ENCODE measurements at regions not wholly inside any gene's neighbourhood (a gene's known extent, or its start where the extent isn't known, plus 50 kb on each side); places are given as distances from the start of the nearest gene placed in this dataset.

DNA sequence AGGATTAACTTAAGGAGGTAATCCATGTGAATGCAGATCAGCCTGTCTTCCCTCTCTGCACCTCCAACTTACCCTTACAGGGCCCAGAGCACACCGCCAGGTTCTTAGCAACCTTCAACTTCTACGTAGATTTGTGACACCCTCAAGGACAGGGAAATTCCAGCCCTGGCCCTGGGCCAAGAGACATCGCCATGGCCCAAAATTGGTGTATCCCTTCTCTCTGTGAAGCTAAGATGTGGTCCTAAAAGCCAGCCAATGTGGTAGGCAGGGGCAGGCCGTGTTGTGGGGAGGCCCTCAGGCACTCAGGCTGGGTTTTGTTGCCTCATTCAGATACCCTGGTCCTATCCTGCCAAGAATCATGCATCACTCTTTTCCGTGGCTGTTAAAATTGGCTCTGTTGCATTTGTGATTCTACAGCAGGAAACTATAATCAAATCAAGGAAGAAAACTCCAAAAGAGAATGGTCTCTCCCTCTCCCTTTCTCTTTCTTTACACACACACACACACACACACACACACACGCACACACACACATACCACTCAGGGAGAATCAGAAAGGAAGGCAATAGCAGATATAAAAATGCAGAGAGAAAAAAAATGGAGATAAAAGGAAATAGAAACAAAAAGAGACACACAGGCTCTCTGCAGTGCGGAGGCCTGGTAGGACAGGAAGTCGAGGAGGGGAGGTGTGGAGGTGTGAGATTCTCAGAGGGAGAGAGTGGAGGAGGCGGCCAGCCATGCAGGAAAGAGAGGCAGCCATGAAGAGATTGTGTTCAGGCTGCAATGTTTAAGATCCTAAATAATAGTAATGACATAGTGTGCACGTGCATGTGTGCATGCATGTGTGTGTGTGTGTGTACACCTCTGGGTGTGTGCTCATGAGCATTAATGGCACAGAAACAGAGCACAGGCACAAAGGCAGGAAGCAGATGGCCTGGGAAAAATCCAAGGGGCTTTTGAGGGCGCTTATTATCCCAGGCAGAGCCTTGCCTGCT is 201.8 kb upstream of the LRFN2 start:
- peak; percentile 47 for DNase-seq

DNA sequence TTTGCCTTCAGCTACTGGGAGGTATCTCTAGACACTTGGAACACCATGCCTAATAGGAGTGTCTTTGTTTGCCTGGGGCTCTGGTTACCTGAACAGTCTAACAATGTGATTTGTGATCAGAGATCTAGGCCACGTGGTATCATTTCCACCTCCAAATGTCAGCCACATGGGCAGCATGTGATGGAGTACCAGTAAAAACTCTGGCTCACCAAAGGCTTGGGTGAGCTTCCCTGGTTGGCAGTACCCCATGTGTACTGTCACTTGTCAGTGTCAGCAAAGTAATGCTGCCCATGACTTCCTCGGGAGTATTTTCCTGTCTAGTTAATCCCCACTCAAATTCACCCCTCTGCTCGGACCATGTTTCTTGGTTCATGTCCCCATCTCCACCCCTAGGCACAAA is 195.2 kb upstream of the LRFN2 start:
- no peak for DNase-seq

DNA sequence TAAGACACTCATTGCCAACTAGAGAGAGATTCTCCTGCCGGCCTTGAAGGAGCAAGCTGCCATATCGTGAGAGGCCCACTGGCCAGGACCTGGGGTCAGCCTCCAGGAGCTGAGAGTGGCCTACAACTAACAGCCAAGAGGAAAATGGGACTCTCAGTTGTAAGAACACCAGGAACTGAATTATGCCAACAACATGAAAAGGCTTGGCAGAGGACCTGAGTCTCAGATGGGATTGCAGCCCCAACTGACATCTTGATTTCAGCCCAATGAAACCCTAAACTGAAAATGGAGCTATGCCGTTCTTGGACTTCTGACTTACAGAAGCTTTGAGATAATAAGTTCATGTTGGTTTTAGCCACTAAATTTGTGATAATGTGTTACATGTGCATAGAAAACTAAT is 193.5 kb upstream of the LRFN2 start:
- no peak for DNase-seq

DNA sequence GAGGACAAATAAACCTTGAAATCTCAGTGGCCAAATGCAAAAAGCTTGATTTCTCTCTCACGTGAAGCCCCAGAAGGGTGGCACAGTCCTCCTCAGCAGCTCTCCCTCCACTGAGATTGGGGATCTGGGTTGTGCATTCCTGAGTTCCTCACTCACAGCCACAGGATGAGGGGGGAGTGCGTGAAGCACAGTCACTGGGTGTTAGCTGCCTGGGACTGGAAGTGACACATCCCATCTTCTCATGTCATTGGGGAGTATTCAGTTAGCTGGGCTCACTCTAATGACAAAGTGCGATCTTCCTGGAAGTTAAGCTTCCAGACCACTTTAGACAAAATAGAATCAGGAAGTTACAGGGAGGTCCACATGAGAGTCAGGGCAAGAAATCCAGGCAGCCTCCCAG is 192.2 kb upstream of the LRFN2 start:
- peak; percentile 72 for DNase-seq

DNA sequence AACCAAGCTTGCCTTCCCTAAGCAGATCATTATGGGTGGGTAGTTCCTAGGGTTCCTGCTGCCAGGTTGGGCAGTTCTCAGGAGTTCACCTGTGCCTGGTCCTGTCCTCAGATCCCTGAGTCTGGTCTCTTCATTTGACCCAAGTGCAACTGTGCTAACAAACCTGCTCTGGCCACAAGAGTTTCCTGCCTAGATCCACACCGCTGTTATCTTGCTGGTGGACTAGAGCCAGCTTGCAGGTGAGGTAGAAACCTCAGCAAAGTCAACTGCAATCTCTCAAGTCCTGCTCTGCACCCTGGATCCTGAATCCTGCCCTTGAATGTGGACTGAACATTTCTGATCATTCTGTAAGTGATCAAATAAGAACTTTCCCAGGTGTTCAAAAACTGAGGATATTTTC is 191.8 kb upstream of the LRFN2 start:
- no peak for DNase-seq

DNA sequence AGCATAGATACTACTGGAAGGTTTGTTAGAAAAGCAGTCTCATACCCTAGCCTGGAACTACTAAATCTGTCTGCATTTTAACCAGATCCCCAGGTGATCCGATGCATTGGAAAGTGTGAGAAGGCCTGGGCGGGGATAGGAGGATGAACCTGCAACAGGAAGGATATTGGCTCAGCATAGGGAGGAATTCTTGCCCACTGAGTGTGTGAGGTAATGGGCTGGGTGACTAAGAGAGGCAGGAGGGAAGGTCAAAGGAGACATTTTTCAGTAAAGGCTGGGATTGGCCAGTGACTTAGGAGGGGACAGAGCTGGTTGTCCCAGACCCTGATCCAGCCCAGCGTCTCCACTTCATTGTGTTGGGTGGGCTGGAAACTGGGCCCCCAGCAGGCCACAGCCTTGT is 191.0 kb upstream of the LRFN2 start:
- no peak for DNase-seq

DNA sequence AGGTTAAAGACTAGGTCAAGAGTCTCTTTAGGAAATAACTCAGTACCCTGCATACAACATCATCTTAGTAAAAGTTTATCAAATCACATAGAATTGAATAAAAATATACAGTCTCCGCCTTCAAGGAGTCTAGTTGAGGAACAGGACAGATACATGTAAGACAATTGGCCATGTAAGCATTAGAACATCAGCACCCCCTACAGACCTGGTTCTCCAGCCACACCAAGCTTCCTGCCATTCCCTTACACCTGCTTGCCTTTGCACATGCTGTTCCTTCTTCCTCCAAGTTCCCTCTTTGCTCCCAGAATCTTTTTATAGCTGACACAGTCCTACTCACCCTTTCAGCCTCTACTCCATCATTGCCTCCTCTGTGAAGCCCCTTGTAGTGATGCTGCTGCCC is 187.8 kb upstream of the LRFN2 start:
- DNase-seq = no peak

DNA sequence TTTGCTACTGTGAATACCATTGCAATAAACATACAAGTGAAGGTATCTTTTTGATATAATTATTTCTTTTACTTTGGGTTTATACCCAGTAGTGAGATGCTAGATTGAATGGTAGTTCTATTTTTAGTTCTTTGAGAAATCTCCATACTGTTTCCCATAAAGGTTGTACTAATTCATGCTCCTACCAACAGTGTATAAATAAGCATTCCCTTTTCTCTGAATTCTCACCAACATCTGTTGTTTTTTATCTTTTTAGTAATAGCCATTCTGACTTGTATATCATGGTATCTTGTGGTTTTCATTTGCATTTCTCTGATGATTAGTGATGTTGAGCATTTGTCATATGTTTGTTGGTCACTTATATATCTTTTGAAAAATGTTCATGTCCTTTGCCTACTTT is 183.6 kb upstream of the LRFN2 start:
- no peak for DNase-seq

DNA sequence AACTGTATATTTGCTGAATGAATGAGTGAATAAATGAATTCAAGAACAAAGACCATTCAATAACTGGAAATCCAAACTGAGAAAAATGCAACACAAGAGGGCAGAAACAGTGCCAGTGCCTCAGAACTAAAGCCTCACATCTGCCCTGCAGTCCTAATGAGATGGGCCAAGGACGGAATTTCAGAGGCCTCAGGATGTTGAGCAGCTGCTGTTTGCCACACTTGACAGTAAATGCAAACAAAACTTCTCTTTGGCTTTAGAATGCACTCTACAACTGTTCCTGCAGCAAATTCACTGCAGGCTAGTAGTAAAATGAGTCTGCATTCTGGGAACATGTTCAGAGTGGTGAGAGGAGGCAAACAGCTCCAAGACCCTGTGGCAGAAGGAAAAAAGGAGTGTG is 177.6 kb upstream of the LRFN2 start:
- no peak for DNase-seq

DNA sequence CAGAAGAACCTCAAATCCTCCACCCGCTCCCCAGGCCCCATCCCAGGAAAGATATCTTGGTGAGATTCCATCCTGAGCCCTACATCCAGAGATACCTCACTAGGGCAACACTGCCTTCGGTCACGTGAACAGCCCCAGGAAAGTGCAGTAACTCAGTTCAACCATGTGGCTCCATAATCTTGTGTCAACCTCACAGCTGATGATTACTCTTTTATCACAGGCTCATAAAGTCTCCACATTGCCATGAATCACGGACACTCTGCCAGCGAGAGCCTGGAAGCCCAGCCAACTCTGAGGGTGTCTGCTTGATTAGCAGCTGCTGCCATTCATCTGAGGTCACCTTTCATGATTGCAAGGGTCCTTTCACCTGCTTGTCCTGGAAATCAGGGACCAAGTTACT is 175.8 kb upstream of the LRFN2 start:
- no peak for DNase-seq

DNA sequence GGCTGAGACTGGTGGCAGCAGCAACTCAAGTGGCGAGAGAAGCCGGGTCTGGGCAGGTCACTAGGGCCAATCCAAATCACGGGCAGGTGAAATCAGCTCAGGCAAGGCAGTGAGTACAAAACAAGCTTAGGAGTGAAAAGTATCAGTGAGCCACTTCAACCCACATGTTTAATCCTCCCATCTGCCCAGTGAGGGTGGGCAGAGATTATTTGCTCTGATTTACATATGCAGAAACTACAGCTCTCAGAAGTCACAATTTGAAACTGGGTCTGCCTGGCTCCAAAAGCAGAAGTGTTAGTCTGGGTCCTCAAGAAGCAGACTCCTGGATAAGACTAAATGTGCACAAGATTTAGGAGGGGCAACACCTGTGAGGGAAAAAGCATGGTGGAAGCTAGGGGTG is 173.7 kb upstream of the LRFN2 start:
- no peak for DNase-seq

DNA sequence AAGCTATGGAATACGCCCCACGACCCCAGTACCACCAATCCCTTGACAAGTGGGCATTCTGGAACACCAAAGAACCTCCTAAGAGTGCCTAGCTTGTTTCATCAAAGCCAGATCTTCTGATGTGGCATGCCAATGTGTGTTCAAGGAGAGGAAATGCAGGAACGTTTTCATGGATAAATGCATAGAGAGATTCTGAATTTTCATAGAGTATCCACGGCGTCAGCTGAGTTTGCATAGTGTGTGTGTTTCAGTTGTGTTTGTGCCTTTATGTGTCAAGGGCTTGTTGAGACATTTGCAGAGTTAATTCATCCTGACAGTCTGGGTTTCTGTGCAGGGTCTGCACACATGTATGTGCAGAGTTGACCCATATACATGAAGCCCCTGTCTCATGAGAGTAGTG is 172.7 kb upstream of the LRFN2 start:
- DNase-seq = no peak

DNA sequence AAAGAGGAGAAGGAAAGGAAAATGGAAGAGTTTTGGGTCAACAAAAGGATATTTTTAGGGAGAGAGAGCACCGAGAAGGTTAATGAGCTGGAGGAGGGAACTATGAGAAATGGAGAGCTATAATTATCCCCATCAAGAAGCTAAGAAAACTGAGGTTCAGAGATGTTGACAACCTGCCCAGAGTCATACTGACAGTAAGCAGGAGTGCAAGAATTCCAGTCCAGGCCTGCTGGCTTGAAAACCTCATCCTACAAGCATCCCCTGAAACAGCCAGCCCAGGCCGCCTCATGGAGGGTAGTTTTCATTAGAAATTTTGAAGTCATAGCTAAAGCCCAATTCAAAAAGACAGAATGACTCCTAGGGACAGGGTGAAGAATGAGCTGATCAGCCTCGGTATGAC is 172.1 kb upstream of the LRFN2 start:
- no peak for DNase-seq

DNA sequence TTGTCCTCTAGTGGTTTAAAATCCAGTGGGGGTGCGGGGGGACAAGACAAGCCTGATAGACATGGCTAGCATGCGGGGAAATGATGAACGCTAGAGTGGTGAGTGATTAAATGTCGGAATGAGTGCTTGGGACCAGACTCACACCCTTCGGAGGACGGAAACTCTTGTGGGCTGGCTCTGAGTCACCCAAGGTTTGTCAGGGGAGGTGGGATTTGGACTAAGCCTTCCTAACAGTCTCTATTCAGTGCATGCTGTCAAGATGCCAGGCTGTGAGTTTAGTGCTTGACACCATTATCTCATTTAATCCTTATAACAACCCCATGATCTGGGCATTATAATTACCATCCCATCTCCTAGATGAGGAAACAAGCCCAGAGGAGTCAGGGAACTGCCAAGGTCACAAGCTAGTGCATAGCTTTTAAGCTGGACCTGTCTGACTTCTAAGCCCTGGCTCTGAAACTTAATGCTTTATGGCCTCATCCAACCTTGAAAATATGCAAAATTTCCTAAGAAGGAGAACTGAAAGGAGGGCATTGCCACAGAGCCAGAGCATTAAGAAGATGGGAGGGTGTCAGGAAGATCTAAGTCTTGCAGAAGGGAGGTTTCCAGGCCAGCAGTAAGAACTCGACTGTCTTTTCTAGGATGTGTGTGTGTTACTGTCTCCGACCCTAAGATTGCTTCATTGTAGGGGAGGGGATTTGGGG is 168.7 kb upstream of the LRFN2 start:
- peak; percentile 83 for DNase-seq

DNA sequence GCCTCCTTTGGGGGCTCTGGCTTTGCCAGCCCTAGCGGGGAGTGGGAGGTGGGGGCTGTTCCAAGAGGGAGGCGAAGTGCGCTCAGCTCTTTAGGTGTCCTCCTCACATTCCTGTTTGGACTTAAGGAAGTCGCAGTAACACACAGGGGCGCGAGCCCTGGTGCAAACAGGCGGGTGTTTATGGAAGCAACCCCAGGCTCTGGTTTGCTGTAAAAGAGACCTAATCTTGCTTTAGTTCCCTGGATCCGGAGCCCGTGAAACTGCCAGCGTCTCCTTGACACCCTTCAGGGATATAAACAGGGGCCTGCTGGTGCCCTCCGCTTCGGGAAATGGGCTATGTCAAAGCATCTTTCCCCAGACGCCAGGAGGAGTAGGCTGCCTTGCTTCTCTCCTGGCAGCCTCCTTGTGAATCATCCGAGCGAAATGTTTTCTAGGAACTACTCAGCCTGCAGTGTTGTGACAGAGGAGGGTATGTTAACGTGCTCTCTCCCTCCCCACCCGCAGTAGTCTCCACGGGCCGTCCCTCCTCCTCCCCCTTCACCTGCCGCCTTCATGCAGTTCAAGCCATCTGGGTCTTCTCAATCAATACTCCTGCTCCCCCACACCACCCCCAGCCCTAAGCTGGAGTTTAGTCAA is 168.0 kb upstream of the LRFN2 start:
- DNase-seq = peak; percentile 81

DNA sequence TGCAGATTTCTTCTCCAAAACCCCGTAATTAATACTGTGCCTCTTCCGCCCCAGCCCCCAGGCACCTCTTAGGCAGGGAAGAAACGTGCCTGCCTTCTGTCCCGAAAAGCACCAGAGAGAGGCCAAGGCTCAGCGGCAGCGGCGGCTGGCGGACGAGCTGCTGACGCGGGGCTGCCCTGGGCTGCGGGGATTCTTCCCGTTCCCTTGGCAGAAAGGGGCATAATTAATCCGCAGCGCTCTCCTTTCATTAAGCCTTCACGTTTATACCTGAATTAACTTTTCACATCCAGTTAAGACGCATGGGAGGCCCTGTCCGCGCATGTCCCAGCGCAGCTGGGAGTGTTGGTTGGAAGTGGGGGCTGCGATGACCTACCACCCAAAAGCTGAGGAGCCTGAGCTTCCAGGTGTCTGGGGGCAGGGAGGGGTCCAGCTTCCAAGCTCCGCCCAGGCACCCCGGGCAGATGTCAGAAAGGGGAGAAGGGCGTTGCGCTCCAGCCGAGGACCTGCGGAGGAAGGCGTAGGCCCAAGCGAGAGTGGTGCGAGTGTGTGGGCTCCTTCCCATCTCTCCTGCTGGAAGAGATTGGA is 167.4 kb upstream of the LRFN2 start:
- DNase-seq = no peak

DNA sequence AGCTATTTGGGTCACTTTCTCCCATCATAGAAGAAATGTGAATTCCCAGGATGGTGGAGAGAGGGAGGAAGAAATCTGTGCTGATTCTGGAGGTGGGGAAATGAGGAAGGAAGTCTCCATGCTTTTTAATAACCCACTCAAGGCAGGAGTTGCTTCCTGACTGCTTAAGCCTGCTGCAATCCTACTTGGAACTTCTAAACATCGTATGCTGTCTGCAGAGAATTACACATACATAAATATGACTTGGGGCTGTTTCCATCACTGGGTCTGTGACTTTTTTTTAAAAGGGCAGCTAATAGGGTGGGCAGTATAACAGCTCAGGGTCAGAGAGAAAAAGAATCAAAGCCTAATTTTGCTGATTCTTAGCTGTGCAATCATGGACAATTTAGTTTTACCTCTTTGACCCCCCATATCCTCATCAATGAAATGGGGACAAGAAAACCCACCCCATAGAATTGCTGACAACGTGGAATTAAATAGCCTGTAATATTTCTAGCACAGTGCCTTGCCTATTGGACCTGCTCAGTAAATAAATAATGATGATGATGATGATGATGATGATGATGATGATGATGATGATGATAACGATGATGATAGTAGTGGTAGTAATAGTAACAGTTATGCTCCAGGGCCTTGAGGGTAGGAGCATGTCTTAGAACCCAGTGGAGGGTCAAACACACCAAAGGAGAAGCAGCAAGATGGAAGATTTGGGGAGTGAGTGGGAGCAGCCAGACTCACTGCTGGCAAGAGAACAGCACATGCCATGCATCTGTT is 166.7 kb upstream of the LRFN2 start:
- DNase-seq = no peak

DNA sequence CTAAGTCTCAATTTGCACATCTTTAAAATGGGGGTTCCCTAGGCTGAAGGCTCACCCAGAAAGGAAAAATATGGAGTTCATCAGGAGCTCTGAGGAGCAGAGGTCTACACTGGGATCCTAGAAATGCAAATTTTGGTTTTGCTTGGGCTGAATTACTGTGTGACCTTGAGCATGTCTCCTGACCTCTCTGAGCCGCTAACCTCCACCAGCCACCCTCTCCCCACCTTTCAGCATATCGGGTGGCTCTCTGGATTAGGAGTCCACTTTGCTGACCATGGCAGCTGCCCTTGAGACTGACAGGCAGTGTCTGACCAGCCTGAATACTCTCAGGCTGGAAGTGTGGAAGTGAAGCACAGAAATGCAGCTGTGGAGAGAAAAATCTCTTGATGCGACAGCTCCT is 165.9 kb upstream of the LRFN2 start:
- no peak for DNase-seq

DNA sequence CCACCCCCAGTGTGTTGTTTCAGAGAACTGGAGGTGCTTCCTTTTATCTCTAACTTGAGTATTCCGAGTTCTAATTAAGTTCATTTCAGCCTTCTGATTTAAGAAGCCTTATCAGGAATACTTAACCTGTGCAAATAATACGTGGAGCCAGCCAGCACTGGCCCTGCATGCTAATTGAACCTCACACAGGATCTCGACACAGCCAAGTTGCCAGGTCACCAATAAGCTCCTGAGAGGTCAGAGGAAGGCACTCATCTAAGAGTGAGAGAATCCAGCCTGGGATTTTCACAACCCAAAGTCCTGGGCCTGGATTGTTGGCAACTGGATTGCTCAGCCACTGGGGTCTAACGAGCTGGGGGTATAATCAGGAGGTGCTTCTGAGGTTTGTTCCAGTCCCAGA is 157.7 kb upstream of the LRFN2 start:
- no peak for DNase-seq

DNA sequence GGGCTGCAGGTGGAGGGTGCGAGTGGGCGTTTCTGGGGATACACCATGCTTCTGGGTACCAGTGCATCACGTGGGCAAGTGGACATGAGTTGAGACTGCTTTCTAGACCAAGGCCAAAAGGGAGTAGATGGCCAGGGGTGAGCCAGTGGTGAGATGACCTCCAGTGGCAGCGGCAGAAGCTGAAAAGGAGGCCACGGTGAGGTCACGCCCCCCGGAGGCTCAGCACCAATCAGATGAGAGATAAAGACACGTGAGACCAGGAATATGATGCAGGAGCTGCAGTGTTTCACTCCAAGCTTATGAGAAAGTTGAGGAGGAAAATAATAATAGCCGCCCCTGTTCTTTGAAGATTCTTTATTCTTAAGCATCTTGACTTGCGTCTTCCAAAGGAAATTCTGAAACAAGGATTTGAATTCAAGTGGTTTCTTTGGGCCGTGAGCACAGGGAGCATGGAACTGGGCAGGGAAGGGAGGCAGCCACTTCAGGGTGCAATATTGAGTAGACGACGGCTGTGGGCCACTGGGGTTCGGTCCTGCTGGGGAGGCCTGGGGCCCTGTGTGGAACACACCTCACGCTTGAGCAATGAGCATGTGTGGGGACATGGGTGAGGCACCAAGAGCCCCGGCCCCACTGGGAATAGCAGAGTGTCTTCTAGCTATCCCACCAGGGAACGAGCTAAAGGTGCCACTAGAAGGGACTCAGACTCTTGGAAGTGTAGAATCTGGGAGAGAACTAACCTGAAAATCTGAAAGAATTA is 156.7 kb upstream of the LRFN2 start:
- no peak for DNase-seq

DNA sequence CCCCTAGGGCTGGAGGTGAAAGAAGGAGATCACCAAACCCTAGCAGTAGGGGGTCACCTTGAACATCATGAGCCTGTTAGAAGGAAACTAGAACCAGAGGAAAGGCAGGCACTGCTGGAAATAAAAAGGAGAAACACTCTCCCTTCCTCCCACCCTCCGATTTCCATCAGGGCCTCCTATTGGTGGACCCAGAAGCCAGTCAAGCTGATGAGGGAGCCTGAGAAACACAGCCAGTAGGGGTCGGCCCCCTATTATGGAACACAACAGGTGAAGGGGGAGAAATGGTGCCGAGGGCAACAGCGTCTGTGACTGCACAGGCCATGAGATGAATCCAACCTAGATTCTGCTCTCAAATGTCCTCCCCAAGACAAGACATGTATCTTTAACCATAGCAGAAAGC is 156.1 kb upstream of the LRFN2 start:
- DNase-seq = no peak

DNA sequence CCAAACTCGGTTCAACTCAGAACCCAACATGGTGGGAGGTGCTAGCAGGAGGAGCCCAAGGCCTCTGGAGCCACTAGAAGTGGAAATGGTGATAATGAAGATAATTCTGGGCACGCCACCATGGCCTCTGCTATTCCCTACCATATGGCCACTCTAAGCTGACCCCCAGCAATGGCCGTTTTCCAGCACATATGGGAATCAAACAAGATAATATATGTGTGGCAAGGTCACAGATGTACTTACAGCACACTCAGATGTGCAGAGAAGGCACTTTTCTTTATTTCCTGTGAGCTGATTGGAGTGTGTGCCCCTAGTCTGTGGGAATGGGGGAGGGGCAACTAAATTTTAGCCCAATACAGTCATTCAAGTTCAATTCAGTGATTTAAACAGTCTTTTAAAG is 153.4 kb upstream of the LRFN2 start:
- DNase-seq = no peak
